Activated B cell treated with CpG ODN at 0.5 μM for 24 hours (primary cell): ENCODE measurements at regions not wholly inside any gene's neighbourhood (a gene's known extent, or its start where the extent isn't known, plus 50 kb on each side); places are given as distances from the start of the nearest gene placed in this dataset.

Experiments
- ATAC-seq: fragments of 200-7000 bp; cut with Tn5 transposase; one replicate; pipeline ENCODE4 v1.10.0; 2021; ENCODE audit warnings: low read depth, mild to moderate bottlenecking, moderate library complexity
- CTCF ChIA-PET: fragments of 350-600 bp; sonication (Branson Sonifier 250); formaldehyde crosslinking; loops from one replicate; lab custom pipeline; 2021; ENCODE audit warnings: antibody characterized with exemption; lab: Charles Lee
- POLR2A ChIA-PET: fragments of 350-600 bp; sonication (Branson Sonifier 250); formaldehyde crosslinking; loops from one replicate; lab custom pipeline; 2021; ENCODE audit warnings: antibody characterized with exemption; lab: Charles Lee
- DNase-seq: peaks from one replicate; pipeline ENCODE4 v3.0.0; 2022
- H3K27ac Mint-ChIP-seq: one replicate; pipeline ENCODE4 v1.8.0; 2020; ENCODE audit warnings: mixed read lengths
- H3K27me3 Mint-ChIP-seq: one replicate; pipeline ENCODE4 v1.8.0; 2021; ENCODE audit warnings: mixed read lengths
- H3K36me3 Mint-ChIP-seq: one replicate; pipeline ENCODE4 v1.8.0; 2021; ENCODE audit warnings: low read depth, mixed read lengths
- H3K4me1 Mint-ChIP-seq: one replicate; pipeline ENCODE4 v1.8.0; 2021; ENCODE audit warnings: mixed read lengths
- H3K4me3 Mint-ChIP-seq: one replicate; pipeline ENCODE4 v1.8.0; 2020; ENCODE audit warnings: mild to moderate bottlenecking, mixed read lengths
- H3K9me3 Mint-ChIP-seq: one replicate; pipeline ENCODE4 v1.8.0; 2020; ENCODE audit warnings: mixed read lengths
- intact Hi-C: fragments of 100-400 bp; cut with micrococcal nuclease; formaldehyde crosslinking; loops from one replicate; pipeline ENCODE4 v1.15.1; 2024
- TF ChIP-seq, protein P1 (sequence below): fragments of 200-600 bp; IDR thresholded peaks from one replicate; pipeline ENCODE4 v1.8.0; 2022; ENCODE audit warnings: antibody characterized with exemption, mild to moderate bottlenecking

DNA sequence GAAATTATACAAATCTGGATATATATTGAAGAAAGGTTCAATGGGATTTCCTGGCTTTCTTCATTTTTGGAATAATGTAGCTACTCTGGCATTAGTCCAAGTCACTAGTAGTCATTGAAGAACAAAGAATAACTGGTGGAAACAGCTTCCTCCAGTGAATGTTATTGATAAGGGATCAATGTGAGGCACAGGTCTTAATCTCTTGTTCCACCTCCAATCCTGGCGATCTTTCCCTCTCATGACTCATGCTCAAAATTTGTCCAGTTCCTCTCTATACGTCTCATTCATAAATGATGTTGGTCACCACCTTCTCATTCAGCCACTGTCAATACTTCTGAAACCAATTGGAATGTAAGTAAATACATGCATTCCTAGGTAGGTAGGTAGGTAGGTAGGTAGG is 185.0 kb upstream of the BMP2 start:
- intact Hi-C loops = no loop called here
- Mint-ChIP-seq H3K27me3 (no peaks in the 10 kb centered on the region), H3K36me3 (no peaks in the 10 kb centered on the region), H3K9me3 (no peaks in the 10 kb centered on the region), H3K4me1 (no peaks in the 10 kb centered on the region), H3K4me3 (no peak overlapping the region), H3K27ac (no peak overlapping the region)
- CTCF ChIA-PET = interaction anchor here (1.2 kb wide), 1 partner anchor 10 kb away, joined by 3 read pairs; no protein-coding TSS in a partner anchor
- DNase-seq = no peak
- no peak for ATAC-seq
- TF ChIP-seq, protein P1, sequence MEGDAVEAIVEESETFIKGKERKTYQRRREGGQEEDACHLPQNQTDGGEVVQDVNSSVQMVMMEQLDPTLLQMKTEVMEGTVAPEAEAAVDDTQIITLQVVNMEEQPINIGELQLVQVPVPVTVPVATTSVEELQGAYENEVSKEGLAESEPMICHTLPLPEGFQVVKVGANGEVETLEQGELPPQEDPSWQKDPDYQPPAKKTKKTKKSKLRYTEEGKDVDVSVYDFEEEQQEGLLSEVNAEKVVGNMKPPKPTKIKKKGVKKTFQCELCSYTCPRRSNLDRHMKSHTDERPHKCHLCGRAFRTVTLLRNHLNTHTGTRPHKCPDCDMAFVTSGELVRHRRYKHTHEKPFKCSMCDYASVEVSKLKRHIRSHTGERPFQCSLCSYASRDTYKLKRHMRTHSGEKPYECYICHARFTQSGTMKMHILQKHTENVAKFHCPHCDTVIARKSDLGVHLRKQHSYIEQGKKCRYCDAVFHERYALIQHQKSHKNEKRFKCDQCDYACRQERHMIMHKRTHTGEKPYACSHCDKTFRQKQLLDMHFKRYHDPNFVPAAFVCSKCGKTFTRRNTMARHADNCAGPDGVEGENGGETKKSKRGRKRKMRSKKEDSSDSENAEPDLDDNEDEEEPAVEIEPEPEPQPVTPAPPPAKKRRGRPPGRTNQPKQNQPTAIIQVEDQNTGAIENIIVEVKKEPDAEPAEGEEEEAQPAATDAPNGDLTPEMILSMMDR = no peak
- POLR2A ChIA-PET = no interaction called here

DNA sequence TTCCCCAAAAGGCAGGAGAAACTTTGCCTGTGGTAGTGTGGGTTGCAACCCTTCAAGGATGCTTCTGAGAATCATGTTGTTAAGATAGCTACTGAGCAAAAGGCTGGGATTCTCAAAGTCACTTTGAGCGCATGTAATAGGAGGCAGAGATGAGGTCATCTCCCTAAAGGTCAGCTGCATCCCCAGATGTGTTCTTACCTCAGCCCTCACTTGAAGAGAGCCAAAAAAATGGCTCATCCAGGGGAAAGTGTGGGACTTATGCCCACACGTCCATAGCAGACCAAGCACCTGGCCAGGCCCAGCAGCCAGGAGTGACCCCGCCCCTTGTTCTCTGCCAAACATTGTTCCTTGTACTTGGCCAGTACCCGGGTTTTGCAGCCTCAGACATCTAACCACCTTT is 187.0 kb upstream of the BMP2 start:
- POLR2A ChIA-PET = no interaction called here
- Mint-ChIP-seq H3K4me3 (no peak overlapping the region), H3K27me3 (no peaks in the 10 kb centered on the region), H3K4me1 (no peaks in the 10 kb centered on the region), H3K27ac (no peak overlapping the region), H3K9me3 (no peaks in the 10 kb centered on the region), H3K36me3 (no peaks in the 10 kb centered on the region)
- ATAC-seq (no peak), DNase-seq (no peak)
- TF ChIP-seq, protein P1 = no peak
- intact Hi-C loops = no loop called here
- CTCF ChIA-PET = no interaction called here

DNA sequence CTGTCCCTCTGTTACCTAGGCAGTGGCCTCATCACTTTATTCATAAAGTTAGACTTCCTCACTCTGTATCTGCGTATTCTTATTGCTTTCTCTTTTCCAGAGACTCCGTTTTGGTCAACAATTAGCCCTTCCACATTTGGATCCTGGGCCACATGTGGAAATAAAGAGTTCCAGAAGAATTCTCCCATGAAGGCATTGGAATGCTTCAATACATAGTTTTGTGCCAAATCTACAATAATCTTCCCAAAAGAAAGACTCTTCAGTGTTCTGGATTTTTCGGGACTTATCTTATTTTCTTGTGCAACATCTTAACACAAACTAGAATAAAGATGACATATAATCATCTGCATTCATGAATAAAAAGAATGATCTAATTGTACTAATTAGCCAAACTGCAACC is 187.7 kb upstream of the BMP2 start:
- Mint-ChIP-seq H3K4me1 (no peaks in the 10 kb centered on the region), H3K36me3 (no peaks in the 10 kb centered on the region), H3K4me3 (no peak overlapping the region), H3K27me3 (no peaks in the 10 kb centered on the region), H3K9me3 (no peaks in the 10 kb centered on the region), H3K27ac (no peak overlapping the region)
- TF ChIP-seq, protein P1 = no peak
- CTCF ChIA-PET = no interaction called here
- intact Hi-C loops = no loop called here
- ATAC-seq = no peak
- POLR2A ChIA-PET = no interaction called here
- no peak for DNase-seq

DNA sequence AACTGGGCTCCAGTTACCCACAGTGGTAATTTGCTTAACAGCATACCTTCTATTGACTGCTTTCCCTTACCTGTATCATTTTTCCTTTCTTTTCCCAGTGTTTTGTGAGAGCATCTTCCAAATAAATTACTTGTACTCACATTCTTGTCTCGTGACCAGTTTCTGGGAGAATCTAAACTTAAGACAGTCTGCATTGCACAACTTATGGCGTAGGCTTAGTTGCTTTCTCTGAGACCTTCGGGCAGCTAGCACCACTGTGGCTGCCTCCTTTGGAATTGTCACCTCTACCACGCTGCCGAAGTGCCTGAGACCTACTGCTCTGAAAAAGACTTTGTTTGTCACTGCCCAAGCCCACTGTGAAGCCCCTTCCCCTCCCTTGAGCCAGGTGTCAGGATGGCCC is 188.1 kb upstream of the BMP2 start:
- Mint-ChIP-seq H3K4me3 (no peak overlapping the region), H3K27me3 (no peaks in the 10 kb centered on the region), H3K36me3 (no peaks in the 10 kb centered on the region), H3K4me1 (no peaks in the 10 kb centered on the region), H3K9me3 (no peaks in the 10 kb centered on the region), H3K27ac (no peak overlapping the region)
- CTCF ChIA-PET = no interaction called here
- TF ChIP-seq, protein P1 = no peak
- POLR2A ChIA-PET = no interaction called here
- intact Hi-C loops = no loop called here
- no peak for ATAC-seq
- DNase-seq = no peak

DNA sequence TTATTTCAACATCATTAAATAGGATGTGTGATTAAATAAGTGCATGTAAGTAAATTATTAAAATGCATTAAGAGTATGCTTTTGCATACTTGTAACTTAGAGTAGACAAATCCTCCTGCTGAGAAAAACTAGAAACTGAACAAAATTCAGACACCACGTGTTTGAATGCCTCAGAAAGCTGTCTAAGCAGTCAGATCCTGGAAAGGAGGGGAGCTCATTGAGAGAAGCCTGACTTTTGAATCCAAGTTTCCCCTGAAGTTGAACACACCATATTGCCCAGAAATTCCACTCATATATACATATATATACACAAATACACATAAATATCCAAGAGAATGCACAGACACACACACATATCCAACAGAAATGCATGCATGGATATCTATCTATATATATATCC is 190.0 kb upstream of the BMP2 start:
- no peak overlapping the region for H3K4me3 Mint-ChIP-seq
- ChIA-PET POLR2A (no interaction called here), CTCF (no interaction called here)
- no peaks in the 10 kb centered on the region for H3K27me3 Mint-ChIP-seq
- intact Hi-C loops = no loop called here
- ATAC-seq (no peak), DNase-seq (no peak)
- H3K9me3 Mint-ChIP-seq = no peaks in the 10 kb centered on the region
- TF ChIP-seq, protein P1 = no peak
- H3K27ac Mint-ChIP-seq = no peak overlapping the region
- no peaks in the 10 kb centered on the region for H3K36me3 Mint-ChIP-seq
- H3K4me1 Mint-ChIP-seq = no peaks in the 10 kb centered on the region
